K562 (cell line): ENCODE measurements at regions not wholly inside any gene's neighbourhood (a gene's known extent, or its start where the extent isn't known, plus 50 kb on each side); places are given as distances from the start of the nearest gene placed in this dataset.
A peak's percentile ranks its signal among the peaks of the same experiment; 100 is the strongest.

Experiments
- ATAC-seq: fragments of 200-7000 bp; cut with Tn5 transposase; 3 replicates; pipeline ENCODE4 v1.9.1; 2020; ENCODE audit warnings: moderate library complexity
- BruUV-seq: library from RNA; stranded (reverse); fragments of 400-500 nt; replicated peaks from 2 replicates; lab custom pipeline; 2021; lab: Mats Ljungman, UMichigan
- CTCF ChIA-PET: fragments of 300-600 bp; formaldehyde crosslinking; extraction: SDS; loops from one replicate; lab custom pipeline; 2021; ENCODE audit warnings: low intra/inter-chr PET ratio; lab: Yijun Ruan, JAX
- POLR2A ChIA-PET: fragments of 300-600, 350-650 bp; sonication (Branson Sonifier 250); formaldehyde crosslinking; extraction: SDS; loops from one replicate; lab custom pipeline; 2021; ENCODE audit warnings: antibody characterized with exemption, inconsistent platforms; lab: Yijun Ruan, JAX
- DNase-seq, 4 experiments: peaks; one replicate each; pipeline versions ENCODE4 v3.0.0 to v3.0.0-alpha.2; 2011 to 2018; ENCODE audit warnings: low spot score in 3 of 4, mixed read lengths in 3 of 4; ENCODE audit errors: extremely low read depth in 1 of 4
- FAIRE-seq: peaks from 2 replicates; lab custom pipeline; 2011; peaks lifted over from hg19 to GRCh38; lab: Jason Lieb, UNC
- H2AFZ ChIP-seq: 2 replicates; pipeline ENCODE4 v1.6.0; 2011; ENCODE audit warnings: low read depth, low read length, control low read depth, inconsistent platforms
- H3K27ac ChIP-seq: fragments of 200-600 bp; 3 replicates; pipeline ENCODE4 v1.8.0; 2011; ENCODE audit warnings: low read depth, mild to moderate bottlenecking, control low read depth, inconsistent platforms, low read length, moderate library complexity, mixed read lengths; ENCODE audit errors: extremely low read depth
- H3K27me3 ChIP-seq, 2 experiments: fragments of 300-600 bp in 1 of 2; 2 replicates in 1 of 2; 3 replicates in 1 of 2; pipeline versions ENCODE4 v1.6.0 to v1.8.0; 2011; ENCODE audit warnings: inconsistent platforms in 2 of 2, low read length in 2 of 2, mild to moderate bottlenecking in 1 of 2, mixed read lengths in 1 of 2, moderate library complexity in 1 of 2; ENCODE audit not compliant: control insufficient read depth in 2 of 2, insufficient read depth in 2 of 2
- H3K36me3 ChIP-seq: fragments of 300-600 bp; 3 replicates; pipeline ENCODE4 v1.8.0; 2011; ENCODE audit warnings: mild to moderate bottlenecking, low read length, inconsistent platforms; ENCODE audit not compliant: control insufficient read depth, insufficient read depth
- H3K4me1 ChIP-seq, 2 experiments: fragments of 200-600 bp in 1 of 2; replicated peaks in 1 of 2; 2 replicates in 1 of 2; 3 replicates in 1 of 2; pipeline versions ENCODE4 v1.5.1 to v1.8.0; 2011; ENCODE audit warnings: inconsistent platforms in 2 of 2, low read length in 2 of 2, mild to moderate bottlenecking in 1 of 2, mixed read lengths in 1 of 2, moderate library complexity in 1 of 2; ENCODE audit not compliant: control insufficient read depth in 2 of 2, insufficient read depth in 2 of 2
- H3K4me2 ChIP-seq: 2 replicates; pipeline ENCODE4 v1.6.1; 2011; ENCODE audit warnings: low read length, control low read depth, inconsistent platforms, mixed read lengths; ENCODE audit not compliant: insufficient read depth
- H3K4me3 ChIP-seq: fragments of 200-600 bp; sonication (generic), shearing (Covaris generic); 2 replicates; pipeline ENCODE4 v1.5.1; 2016; ENCODE audit warnings: control low read depth, inconsistent platforms
- H3K79me2 ChIP-seq: fragments of 200-600 bp; 3 replicates; pipeline ENCODE4 v1.8.0; 2011; ENCODE audit warnings: low read length, inconsistent platforms; ENCODE audit not compliant: control insufficient read depth, insufficient read depth
- H3K9ac ChIP-seq, 2 experiments: 2 replicates each; pipeline versions ENCODE4 v1.6.0 to v1.6.1; 2011; ENCODE audit warnings: low read depth in 2 of 2, low read length in 2 of 2, control low read depth in 1 of 2, inconsistent platforms in 1 of 2, mild to moderate bottlenecking in 1 of 2, mixed read lengths in 1 of 2; ENCODE audit not compliant: insufficient read depth in 1 of 2
- H3K9me1 ChIP-seq: one replicate; pipeline ENCODE4 v1.6.0; 2011; ENCODE audit warnings: inconsistent platforms, mild to moderate bottlenecking, low read length, moderate library complexity; ENCODE audit not compliant: control insufficient read depth, insufficient read depth
- H3K9me3 ChIP-seq: replicated peaks from 2 replicates; pipeline ENCODE4 v1.5.1; 2011; ENCODE audit warnings: low read depth, low read length, inconsistent platforms; ENCODE audit not compliant: control insufficient read depth, insufficient read depth
- H4K20me1 ChIP-seq: replicated peaks from 2 replicates; pipeline ENCODE4 v1.6.1; 2011; ENCODE audit warnings: low read length, inconsistent platforms, mixed read lengths; ENCODE audit not compliant: control insufficient read depth, insufficient read depth
- HCFC1 ChIP-seq: IDR thresholded peaks from 2 replicates; pipeline ENCODE4 v1.6.1; 2012; ENCODE audit warnings: low read depth, low read length, improper control_type of control experiment
- NFYB ChIP-seq: IDR thresholded peaks from 2 replicates; pipeline ENCODE4 v1.6.1; 2011; ENCODE audit warnings: mild to moderate bottlenecking, moderate library complexity; ENCODE audit not compliant: insufficient read length; ENCODE audit errors: extremely low read depth
- ZNF174 ChIP-seq: fragments of 250-450 bp; sonication (Bioruptor Pico); IDR thresholded peaks from 2 replicates; pipeline ENCODE4 v1.4.0; 2020; ENCODE audit warnings: mild to moderate bottlenecking
- WGBS: fragments of 100-300 bp; shearing (Covaris generic); methylation state at CpG from one replicate; pipeline ENCODE4 v1.1.6; 2016; ENCODE audit warnings: low coverage, mixed read lengths; ENCODE audit not compliant: insufficient coverage; ENCODE audit errors: missing lambda C conversion rate; 5-methylcytosine and 5-hydroxymethylcytosine counted together
- in situ Hi-C: fragments of 300-500 bp; cut with MboI; formaldehyde crosslinking; loops from 4 replicates; pipeline ENCODE4 v1.15.0; 2018; ENCODE audit warnings: inconsistent platforms, mixed read lengths
- intact Hi-C: fragments of 100-400 bp; cut with micrococcal nuclease; formaldehyde crosslinking; loops from 2 replicates; pipeline ENCODE4 v1.14.2; 2022
- TF ChIP-seq, protein P1 (sequence below): fragments of 250-450 bp; sonication (Bioruptor Pico); IDR thresholded peaks from 2 replicates; pipeline ENCODE4 v1.5.0; 2021; ENCODE audit warnings: mild to moderate bottlenecking, borderline replicate concordance
- TF ChIP-seq, protein P2 (sequence below): fragments of 250-450 bp; sonication (Bioruptor Pico); IDR thresholded peaks from 2 replicates; pipeline ENCODE4 v1.4.0; 2020; ENCODE audit warnings: mild to moderate bottlenecking
- TF ChIP-seq, protein P3 (sequence below): sonication (generic); formaldehyde crosslinking; IDR thresholded peaks from 2 replicates; pipeline ENCODE4 v1.5.0; 2020; ENCODE audit warnings: missing genetic modification reagents

DNA sequence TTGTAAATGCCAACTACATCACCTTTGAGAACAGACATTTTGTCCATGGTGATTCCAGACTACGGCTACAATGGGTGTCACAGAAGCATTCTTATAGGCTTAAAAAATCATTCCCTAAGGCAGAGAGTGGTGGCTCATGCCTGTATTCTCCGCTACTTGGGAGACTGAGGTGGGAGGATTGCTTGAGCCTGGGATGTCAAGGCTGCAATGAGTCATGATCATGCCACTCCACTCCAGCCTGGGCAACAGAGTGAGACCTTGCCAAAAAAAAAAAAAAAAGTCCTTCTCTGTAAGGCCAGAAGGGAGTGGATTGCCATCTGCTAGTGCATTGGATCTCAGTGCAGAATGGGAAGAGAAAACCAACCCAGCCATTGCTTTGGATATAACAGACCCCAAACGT is 522.5 kb downstream of the VRK1 start (continued):
- no peak for TF ChIP-seq NFYB

DNA sequence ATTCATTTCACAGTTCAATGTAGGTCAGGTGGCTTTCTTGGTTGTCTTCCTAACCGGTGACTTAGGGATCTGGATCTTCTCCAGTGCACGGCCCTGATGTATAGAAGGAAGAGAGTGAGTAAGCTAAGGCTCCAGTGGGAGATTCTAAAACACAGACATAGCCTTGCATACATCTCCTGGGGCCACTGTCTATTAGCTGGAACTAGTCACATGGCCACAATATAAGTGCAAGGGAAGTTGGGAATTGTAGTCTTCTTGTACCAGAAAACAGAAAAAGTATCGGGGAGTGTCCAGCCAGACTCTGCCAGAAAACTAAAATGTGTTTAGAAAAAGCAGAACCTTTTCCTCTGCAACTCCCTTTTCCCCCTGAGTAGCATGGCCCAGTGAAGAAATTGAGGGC is 531.6 kb downstream of the VRK1 start:
- ChIA-PET POLR2A (no interaction called here), CTCF (no interaction called here)
- 0% methylated on average over 3 of the region's 3 CpGs for WGBS
- no peaks in the 10 kb centered on the region for H4K20me1 ChIP-seq
- FAIRE-seq (no peak), DNase-seq (no peak), ATAC-seq (0 out of 3 replicates have a peak, but pooled peaks have one; percentile 41)
- no peaks in the 10 kb centered on the region for H3K79me2 ChIP-seq
- TF ChIP-seq, protein P1, sequence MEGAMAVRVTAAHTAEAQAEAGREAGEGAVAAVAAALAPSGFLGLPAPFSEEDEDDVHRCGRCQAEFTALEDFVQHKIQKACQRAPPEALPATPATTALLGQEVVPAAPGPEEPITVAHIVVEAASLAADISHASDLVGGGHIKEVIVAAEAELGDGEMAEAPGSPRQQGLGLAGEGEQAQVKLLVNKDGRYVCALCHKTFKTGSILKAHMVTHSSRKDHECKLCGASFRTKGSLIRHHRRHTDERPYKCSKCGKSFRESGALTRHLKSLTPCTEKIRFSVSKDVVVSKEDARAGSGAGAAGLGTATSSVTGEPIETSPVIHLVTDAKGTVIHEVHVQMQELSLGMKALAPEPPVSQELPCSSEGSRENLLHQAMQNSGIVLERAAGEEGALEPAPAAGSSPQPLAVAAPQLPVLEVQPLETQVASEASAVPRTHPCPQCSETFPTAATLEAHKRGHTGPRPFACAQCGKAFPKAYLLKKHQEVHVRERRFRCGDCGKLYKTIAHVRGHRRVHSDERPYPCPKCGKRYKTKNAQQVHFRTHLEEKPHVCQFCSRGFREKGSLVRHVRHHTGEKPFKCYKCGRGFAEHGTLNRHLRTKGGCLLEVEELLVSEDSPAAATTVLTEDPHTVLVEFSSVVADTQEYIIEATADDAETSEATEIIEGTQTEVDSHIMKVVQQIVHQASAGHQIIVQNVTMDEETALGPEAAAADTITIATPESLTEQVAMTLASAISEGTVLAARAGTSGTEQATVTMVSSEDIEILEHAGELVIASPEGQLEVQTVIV (CRISPR knock-in tag) = no peak
- TF ChIP-seq ZNF174 (CRISPR knock-in tag) = no peak
- peak; percentile 45; the same call in 1 of the 2 replicates for TF ChIP-seq HCFC1
- TF ChIP-seq, protein P2, sequence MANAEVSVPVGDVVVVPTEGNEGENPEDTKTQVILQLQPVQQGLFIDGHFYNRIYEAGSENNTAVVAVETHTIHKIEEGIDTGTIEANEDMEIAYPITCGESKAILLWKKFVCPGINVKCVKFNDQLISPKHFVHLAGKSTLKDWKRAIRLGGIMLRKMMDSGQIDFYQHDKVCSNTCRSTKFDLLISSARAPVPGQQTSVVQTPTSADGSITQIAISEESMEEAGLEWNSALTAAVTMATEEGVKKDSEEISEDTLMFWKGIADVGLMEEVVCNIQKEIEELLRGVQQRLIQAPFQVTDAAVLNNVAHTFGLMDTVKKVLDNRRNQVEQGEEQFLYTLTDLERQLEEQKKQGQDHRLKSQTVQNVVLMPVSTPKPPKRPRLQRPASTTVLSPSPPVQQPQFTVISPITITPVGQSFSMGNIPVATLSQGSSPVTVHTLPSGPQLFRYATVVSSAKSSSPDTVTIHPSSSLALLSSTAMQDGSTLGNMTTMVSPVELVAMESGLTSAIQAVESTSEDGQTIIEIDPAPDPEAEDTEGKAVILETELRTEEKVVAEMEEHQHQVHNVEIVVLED (CRISPR knock-in tag) = no peak
- TF ChIP-seq, protein P3, sequence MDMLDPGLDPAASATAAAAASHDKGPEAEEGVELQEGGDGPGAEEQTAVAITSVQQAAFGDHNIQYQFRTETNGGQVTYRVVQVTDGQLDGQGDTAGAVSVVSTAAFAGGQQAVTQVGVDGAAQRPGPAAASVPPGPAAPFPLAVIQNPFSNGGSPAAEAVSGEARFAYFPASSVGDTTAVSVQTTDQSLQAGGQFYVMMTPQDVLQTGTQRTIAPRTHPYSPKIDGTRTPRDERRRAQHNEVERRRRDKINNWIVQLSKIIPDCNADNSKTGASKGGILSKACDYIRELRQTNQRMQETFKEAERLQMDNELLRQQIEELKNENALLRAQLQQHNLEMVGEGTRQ (CRISPR knock-in tag) = peak; percentile 55
- no peaks in the 10 kb centered on the region for H3K27me3 ChIP-seq
- H3K4me2 ChIP-seq = no peak overlapping the region
- no TSS peak for BruUV-seq
- no peaks in the 10 kb centered on the region for H3K4me1 ChIP-seq
- no peak overlapping the region for H3K9ac ChIP-seq
- in situ Hi-C loops (no loop called here), intact Hi-C loops (no loop called here)
- no peaks in the 10 kb centered on the region for H3K36me3 ChIP-seq
- no peaks in the 10 kb centered on the region for H3K9me3 ChIP-seq
- no peak overlapping the region for H2AFZ ChIP-seq
- no peaks in the 10 kb centered on the region for H3K9me1 ChIP-seq
- no peak overlapping the region for H3K4me3 ChIP-seq
- H3K27ac ChIP-seq = no peak overlapping the region
